ENCODE measurements at regions not wholly inside any gene's neighbourhood (a gene's known extent, or its start where the extent isn't known, plus 50 kb on each side); places are given as distances from the start of the nearest gene placed in this dataset.

DNA sequence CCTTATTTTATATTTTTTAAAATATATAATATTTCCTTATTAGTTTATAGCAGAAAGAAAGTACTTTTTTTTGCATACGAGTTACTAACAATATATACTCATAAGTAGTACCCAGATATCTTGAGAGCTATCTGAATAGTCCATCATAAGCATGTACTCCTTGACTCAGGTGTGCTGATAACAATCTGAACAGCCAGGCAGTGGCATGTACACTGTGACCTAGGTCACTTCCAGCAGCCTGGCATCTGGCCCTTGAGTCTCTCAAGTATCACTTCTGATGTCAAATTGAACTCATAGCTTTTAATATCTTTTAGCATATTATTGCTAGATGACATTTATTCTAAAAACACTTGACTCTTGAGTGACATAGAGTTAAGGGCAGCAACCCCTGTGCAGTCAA, 1576.7 kb downstream of the SLITRK1 start:
- Histone ChIP-seq H3K9me3 (no peaks in the 10 kb centered on the region), H3K4me1 (no peaks in the 10 kb centered on the region), H3K4me3 (no peak overlapping the region), H3K36me3 (ENCODE audit: insufficient read depth in 1 of 2, low read depth in 1 of 2) (no peaks in the 10 kb centered on the region), H3K27me3 (ENCODE audit: insufficient read depth in 3 of 3, low read length in 2 of 3) (no peaks in the 10 kb centered on the region), H3K27ac (no peak overlapping the region)
- intact Hi-C loops (cut with DNase I), result no loop called here
- TF ChIP-seq, protein P1, sequence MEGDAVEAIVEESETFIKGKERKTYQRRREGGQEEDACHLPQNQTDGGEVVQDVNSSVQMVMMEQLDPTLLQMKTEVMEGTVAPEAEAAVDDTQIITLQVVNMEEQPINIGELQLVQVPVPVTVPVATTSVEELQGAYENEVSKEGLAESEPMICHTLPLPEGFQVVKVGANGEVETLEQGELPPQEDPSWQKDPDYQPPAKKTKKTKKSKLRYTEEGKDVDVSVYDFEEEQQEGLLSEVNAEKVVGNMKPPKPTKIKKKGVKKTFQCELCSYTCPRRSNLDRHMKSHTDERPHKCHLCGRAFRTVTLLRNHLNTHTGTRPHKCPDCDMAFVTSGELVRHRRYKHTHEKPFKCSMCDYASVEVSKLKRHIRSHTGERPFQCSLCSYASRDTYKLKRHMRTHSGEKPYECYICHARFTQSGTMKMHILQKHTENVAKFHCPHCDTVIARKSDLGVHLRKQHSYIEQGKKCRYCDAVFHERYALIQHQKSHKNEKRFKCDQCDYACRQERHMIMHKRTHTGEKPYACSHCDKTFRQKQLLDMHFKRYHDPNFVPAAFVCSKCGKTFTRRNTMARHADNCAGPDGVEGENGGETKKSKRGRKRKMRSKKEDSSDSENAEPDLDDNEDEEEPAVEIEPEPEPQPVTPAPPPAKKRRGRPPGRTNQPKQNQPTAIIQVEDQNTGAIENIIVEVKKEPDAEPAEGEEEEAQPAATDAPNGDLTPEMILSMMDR (IDR thresholded peaks at IDR 0.05), result no peak
- no peak for ATAC-seq
- DNase-seq, result no peak
- WGBS, 3 donors, result 68 to 83% (median 74%) methylated on average over 1 of the region's 1 CpG

GRCh38 chr13:82298106-82298505, 1584.2 kb downstream of the SLITRK1 start:
- 87 to 89% (median 88%) methylated on average over 5 of the region's 5 CpGs for WGBS, 3 donors

DNA sequence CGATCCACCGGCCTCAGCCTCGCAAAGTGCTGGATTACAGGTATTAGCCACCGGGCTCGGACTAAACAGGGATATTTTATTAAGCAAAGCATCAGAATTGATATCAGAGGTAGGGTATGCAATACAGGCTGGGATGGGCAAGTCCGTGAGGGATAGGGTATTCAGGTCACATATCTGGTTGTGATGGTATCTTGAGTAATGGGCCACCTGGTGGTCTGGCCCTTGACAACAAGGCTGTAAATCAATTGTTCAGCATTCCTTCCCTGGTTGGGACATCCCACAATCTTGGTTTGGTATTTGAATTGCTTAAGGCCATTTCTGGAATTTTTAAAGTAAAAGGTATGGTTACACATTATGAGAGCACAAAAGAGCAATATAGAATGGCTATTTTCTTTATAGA, 1588.0 kb downstream of the SLITRK1 start:
- 84 to 89% (median 87%) methylated on average over 6 of the region's 6 CpGs for WGBS, 3 donors
- ATAC-seq, result no peak
- no peaks in the 10 kb centered on the region for H3K9me3 ChIP-seq

More at GRCh38 chr13:82298106-82298505, 1584.2 kb downstream of the SLITRK1 start:
- no peaks in the 10 kb centered on the region for H3K4me1 ChIP-seq
- no peak overlapping the region for H3K4me3 ChIP-seq
- DNase-seq, result no peak
- no peaks in the 10 kb centered on the region for H3K9me3 ChIP-seq
- TF ChIP-seq, protein P1 (IDR thresholded peaks at IDR 0.05), result no peak
- H3K27ac ChIP-seq, result no peak overlapping the region
- no peak for ATAC-seq
- no peaks in the 10 kb centered on the region for H3K36me3 ChIP-seq (ENCODE audit: insufficient read depth in 1 of 2, low read depth in 1 of 2)
- intact Hi-C loops (cut with DNase I), result no loop called here
- peaks cover 0 to 2% (median 0%) of the 10 kb centered on the region in 3 donors for H3K27me3 ChIP-seq (ENCODE audit: insufficient read depth in 3 of 3, low read length in 2 of 3)

DNA sequence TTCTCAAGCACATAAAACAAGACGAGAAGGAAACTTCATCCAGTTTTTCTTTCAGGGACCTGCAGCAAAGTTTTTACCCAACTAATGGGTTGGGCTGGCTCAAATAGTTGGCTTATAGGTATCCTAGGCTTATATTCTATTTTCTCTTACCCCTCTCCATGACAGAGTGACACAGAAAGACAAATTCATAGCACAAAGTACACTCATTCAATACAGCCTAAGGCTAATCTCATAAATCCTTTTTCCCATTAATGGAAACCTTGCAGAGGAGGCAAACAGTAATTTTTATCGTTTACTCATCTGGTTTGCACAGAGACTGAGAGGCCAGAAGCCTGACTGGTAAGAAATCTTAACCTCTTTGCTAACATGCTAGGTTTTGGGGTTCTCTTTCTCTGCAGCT, 1589.9 kb downstream of the SLITRK1 start:
- intact Hi-C loops (cut with DNase I), result no loop called here
- WGBS, 3 donors, result 72 to 81% (median 79%) methylated on average over 2 of the region's 2 CpGs

More for the DNA sequence above, 1588.0 kb downstream of the SLITRK1 start:
- Histone ChIP-seq H3K27ac (no peak overlapping the region), H3K4me1 (no peaks in the 10 kb centered on the region), H3K27me3 (ENCODE audit: insufficient read depth in 3 of 3, low read length in 2 of 3) (peaks cover 0 to 2% (median 0%) of the 10 kb centered on the region in 3 donors), H3K36me3 (ENCODE audit: insufficient read depth in 1 of 2, low read depth in 1 of 2) (no peaks in the 10 kb centered on the region), H3K4me3 (no peak overlapping the region)
- intact Hi-C loops (cut with DNase I), result no loop called here
- TF ChIP-seq, protein P1 (IDR thresholded peaks at IDR 0.05), result no peak
- no peak for DNase-seq

More for the DNA sequence above, 1589.9 kb downstream of the SLITRK1 start:
- no peak for DNase-seq
- TF ChIP-seq, protein P1 (IDR thresholded peaks at IDR 0.05), result no peak
- Histone ChIP-seq H3K36me3 (ENCODE audit: insufficient read depth in 1 of 2, low read depth in 1 of 2) (no peaks in the 10 kb centered on the region), H3K27me3 (ENCODE audit: insufficient read depth in 3 of 3, low read length in 2 of 3) (peaks cover 0 to 2% (median 0%) of the 10 kb centered on the region in 3 donors), H3K27ac (no peak overlapping the region), H3K4me3 (no peak overlapping the region), H3K4me1 (no peaks in the 10 kb centered on the region), H3K9me3 (no peaks in the 10 kb centered on the region)
- no peak for ATAC-seq
